ENCODE measurements at regions not wholly inside any gene's neighbourhood (a gene's known extent, or its start where the extent isn't known, plus 50 kb on each side); places are given as distances from the start of the nearest gene placed in this dataset.

- TF ChIP-seq, protein P1, sequence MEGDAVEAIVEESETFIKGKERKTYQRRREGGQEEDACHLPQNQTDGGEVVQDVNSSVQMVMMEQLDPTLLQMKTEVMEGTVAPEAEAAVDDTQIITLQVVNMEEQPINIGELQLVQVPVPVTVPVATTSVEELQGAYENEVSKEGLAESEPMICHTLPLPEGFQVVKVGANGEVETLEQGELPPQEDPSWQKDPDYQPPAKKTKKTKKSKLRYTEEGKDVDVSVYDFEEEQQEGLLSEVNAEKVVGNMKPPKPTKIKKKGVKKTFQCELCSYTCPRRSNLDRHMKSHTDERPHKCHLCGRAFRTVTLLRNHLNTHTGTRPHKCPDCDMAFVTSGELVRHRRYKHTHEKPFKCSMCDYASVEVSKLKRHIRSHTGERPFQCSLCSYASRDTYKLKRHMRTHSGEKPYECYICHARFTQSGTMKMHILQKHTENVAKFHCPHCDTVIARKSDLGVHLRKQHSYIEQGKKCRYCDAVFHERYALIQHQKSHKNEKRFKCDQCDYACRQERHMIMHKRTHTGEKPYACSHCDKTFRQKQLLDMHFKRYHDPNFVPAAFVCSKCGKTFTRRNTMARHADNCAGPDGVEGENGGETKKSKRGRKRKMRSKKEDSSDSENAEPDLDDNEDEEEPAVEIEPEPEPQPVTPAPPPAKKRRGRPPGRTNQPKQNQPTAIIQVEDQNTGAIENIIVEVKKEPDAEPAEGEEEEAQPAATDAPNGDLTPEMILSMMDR (IDR thresholded peaks at IDR 0.05), result no peak
- TF ChIP-seq POLR2A (IDR thresholded peaks at IDR 0.05), result no peak
- WGBS, 4 donors, result 42 to 63% (median 52%) methylated on average over 2 of the region's 2 CpGs
- no peaks in the 10 kb centered on the region for H3K4me1 ChIP-seq (replicated peaks in 1 of 2)
- H3K36me3 ChIP-seq (replicated peaks in 1 of 2), result no peaks in the 10 kb centered on the region
- intact Hi-C loops (cut with DNase I), result no loop called here
- no peak overlapping the region for H3K27ac ChIP-seq
- no peaks in the 10 kb centered on the region for H3K9me3 ChIP-seq (replicated peaks in 1 of 3)
- no peak for DNase-seq
- peaks cover 3% of the 10 kb centered on the region for H3K27me3 ChIP-seq
- H3K4me3 ChIP-seq, result no peak overlapping the region
Measured at GRCh38 chr11:134905517-134905916, 493.5 kb upstream of the B3GAT1 start.

DNA sequence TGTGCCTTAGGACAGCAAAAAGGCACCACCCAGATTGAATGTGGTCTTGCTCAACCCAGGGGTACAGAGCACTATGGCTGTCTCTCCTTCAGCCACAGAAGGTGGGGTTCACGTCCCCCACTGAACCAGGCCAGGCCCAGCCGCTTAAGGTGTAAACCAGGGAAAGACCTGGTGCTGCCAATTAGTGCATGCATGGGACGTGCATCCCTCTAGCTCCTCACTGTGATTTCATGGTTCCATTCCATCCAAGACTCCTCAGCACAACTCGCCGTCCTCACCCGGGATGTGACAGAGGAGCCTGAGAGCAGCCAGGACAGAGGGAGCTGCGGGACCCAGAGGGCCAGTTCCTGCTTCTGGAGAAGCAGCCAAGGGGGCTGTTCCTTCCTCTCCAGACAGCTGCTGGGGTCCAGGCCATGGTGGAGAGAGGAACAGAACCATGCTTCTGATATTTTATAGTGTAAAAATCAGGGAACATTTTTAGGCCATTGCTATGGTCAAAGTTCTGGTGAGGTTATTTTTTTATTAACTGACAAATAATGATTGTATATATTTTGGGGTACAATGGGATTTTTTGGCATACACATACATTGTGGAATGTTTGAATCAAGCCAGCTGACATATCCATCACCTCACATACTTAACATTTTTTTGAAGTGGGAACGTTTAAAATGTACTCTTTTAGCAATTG lies 492.2 kb upstream of the B3GAT1 start:
- intact Hi-C loops (cut with DNase I), result no loop called here
- Histone ChIP-seq H3K36me3 (replicated peaks in 1 of 2) (no peaks in the 10 kb centered on the region), H3K4me3 (no peak overlapping the region), H3K27ac (no peak overlapping the region), H3K4me1 (replicated peaks in 1 of 2) (no peaks in the 10 kb centered on the region), H3K27me3 (peaks cover 3% of the 10 kb centered on the region), H3K9me3 (replicated peaks in 1 of 3) (no peaks in the 10 kb centered on the region)
- no peak for DNase-seq
- 67 to 74% (median 70%) methylated on average over 8 of the region's 8 CpGs for WGBS, 4 donors
- no peak for TF ChIP-seq POLR2A (IDR thresholded peaks at IDR 0.05)
- TF ChIP-seq, protein P1 (IDR thresholded peaks at IDR 0.05), result no peak

DNA sequence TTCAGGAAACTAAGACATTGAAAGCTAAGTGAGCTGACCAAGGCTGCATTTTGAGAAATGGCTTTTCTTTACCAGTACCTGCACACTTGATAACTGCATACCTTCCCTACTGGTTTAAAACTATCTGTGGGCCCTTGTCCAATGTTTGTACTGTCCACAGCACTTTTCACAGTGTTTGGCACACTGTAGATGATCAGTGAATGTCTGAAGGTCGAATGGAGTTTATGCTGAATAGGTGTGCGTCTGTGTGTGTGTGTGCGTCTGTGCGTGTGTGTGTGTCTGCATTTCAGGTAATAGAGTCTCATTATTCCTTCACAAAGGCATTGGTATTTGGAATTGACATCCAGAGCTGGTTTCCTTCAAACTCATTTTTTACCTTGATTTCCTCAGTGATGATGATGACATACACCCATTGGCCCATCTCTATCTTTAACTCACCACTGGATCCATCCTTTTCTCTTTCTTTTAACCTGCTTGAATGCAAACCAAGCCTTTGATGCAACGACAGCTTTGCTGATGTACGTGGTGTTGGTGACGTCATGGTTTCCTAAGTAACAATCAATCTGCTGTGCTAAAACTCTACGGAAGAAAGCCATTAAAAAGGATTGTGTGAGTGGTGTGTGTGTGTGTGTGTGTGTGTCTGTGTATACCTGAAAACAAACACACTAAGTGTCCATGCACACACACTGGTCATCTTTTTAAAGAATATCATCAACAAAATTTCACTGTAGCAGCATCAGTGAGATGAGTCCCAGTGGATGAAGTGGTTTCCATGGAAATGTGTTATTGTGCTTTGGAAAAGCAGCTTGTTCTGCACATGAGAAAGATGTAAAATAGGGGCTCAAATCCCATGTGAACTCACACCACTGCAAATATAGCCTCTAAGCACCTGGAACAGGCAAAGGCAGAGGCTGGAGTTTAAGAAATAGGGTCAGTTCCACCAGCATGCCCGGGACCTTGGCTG lies 490.2 kb upstream of the B3GAT1 start:
- Histone ChIP-seq H3K27ac (no peak overlapping the region), H3K4me1 (replicated peaks in 1 of 2) (no peaks in the 10 kb centered on the region), H3K9me3 (replicated peaks in 1 of 3) (no peaks in the 10 kb centered on the region), H3K36me3 (replicated peaks in 1 of 2) (no peaks in the 10 kb centered on the region), H3K4me3 (no peak overlapping the region), H3K27me3 (peaks cover 3% of the 10 kb centered on the region)
- no peak for TF ChIP-seq POLR2A (IDR thresholded peaks at IDR 0.05)
- TF ChIP-seq, protein P1 (IDR thresholded peaks at IDR 0.05), result no peak
- 71 to 76% (median 75%) methylated on average over 9 of the region's 9 CpGs for WGBS, 4 donors
- intact Hi-C loops (cut with DNase I), result no loop called here
- no peak for DNase-seq

DNA sequence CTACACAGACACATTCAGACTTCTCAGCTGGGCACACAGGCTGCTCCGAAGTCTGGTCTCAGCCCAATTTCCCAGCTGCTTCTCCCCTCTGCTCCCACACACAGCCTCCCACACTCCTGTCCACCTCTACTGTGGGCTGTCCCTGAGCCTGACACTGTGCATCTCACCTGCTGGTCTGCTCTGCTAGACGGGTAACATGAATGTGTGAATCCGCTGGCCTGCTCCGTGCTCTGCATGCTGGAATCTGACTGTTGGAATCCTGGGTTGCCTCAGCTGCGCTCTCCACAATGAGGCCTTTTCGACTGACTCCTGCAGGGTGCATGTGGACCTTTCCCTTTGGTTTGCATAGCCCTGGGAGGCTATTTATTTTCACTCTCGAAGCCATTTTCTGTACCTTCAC lies 489.5 kb upstream of the B3GAT1 start:
- DNase-seq, result no peak
- TF ChIP-seq, protein P1 (IDR thresholded peaks at IDR 0.05), result no peak
- TF ChIP-seq POLR2A (IDR thresholded peaks at IDR 0.05), result no peak
- Histone ChIP-seq H3K9me3 (replicated peaks in 1 of 3) (no peaks in the 10 kb centered on the region), H3K4me3 (no peak overlapping the region), H3K27me3 (peaks cover under 1% of the 10 kb centered on the region), H3K36me3 (replicated peaks in 1 of 2) (no peaks in the 10 kb centered on the region), H3K27ac (no peak overlapping the region), H3K4me1 (replicated peaks in 1 of 2) (no peaks in the 10 kb centered on the region)
- intact Hi-C loops (cut with DNase I), result no loop called here
- WGBS, 4 donors, result 68 to 79% (median 76%) methylated on average over 5 to 7 of the region's 7 CpGs

All from adrenal gland (tissue), 9 donors.